Activated T-helper 9 cell treated with anti-CD3 and anti-CD28 coated beads, Interleukin-2, amount 50 U/mL, for 16 hours (primary cell): ENCODE measurements at regions not wholly inside any gene's neighbourhood (a gene's known extent, or its start where the extent isn't known, plus 50 kb on each side); places are given as distances from the start of the nearest gene placed in this dataset.

ENCODE experiments used
- DNase-seq: peaks from one replicate; pipeline ENCODE4 v3.0.0-alpha.2; 2020; ENCODE audit warnings: low read depth

DNA sequence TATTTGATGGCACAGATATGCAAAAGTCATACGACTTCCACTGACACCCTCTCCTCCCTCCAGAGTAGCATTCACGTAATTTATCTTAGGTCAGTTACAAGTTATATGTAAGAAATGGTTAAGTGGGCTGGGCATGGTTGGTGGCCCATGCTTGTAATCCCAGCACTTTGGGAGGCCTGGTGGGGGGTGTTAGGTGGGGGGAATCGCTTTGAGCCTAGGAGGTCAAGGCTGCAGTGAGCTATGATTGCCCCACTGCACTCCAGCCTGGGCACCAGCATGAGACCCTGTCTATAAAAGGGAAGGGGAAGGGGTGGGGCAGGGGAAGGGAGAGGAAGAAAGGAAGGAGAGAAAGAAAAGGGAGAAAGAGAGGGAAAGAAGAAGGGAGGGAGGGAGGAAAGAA, 202.8 kb downstream of the AUH start:
- no peak for DNase-seq

GRCh38 chr9:91159664-91160121, 202.0 kb downstream of the AUH start:
- DNase-seq, result no peak

DNA sequence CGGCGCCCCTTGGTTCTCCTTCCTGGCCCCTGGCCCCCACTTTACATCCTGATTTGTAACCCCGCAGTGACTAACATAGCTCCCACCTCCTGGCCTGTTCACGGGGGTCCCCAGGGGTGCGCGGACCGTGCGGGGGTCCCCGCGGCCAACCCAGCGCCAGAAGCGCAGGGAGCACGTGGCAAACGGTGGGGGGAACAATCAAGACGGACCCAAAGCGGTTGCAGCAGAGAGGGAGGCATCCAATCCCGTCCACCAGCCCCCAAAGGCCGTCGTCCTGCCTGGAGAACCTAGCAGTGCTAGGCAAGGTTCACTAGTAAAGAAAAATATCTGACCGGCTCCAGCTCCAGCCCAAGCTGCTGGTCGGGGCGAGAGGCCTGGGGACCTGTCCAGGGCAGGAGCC, 201.5 kb downstream of the AUH start:
- DNase-seq, result no peak

DNA sequence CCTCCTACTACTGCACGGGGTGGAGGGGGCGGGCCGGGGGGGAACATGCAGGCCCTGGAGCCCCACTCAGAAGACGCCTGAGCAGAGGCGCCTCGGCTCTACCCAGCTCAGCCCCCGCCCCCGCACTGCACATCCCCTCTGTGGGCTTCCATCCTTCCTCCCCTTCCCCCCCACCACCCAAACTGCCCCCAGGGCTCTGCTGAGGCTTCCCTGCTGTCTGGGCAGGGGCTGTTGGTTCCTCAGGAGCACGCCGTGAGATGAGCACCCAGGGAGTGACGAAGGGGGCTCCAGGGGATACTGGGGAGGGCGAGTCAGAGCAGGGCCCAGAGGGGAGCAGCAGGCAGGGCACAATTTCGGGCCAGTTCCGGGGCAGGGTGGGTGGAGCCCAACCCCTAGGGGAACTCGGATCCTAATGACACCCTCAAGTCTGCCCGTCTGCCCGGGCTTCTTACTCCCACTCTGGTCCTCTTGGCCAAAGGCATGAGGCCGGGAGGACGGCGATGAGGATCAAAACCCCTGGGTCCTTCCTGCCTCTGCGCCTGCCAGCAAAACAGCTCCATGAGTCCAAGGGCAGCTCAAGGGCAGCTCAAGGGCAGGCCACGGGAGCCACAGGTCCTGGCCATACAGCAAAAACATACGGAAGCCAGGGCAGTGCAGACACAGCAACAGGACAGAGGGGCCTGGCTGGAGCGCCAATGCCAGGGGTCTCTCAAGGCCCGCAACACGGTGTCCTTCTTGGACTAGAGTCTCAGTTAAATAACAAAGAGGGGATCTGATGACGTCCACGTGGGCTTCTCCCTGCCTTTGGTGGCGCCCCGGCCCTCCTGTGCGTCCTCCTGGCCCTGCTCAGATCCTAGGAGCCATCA, 200.9 kb downstream of the AUH start:
- DNase-seq, result no peak

- no peak for DNase-seq
These were observed 200.0 kb downstream of the AUH start for GRCh38 chr9:91161465-91162300.

- no peak for DNase-seq
These were observed 199.4 kb downstream of the AUH start for GRCh38 chr9:91162311-91162710.

- DNase-seq, result peak; percentile 17
These were observed 198.8 kb downstream of the AUH start for GRCh38 chr9:91162784-91163443.

DNA sequence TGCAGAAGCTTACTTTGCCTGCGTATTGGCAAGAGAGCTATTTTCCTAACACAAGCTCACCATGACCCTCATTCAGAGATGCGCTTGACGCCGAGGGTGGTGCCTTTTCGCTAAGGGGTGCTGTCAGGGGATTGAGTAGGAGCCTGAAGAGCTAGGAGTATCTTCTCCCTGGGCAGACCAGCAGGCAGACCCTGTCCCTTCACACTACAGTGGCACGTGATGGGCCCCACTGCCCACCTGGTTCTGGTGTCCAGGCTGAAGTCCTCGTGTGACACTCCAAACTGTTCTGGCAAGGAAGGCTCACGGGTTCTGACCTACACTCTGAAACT, 198.3 kb downstream of the AUH start:
- no peak for DNase-seq

- no peak for DNase-seq
These were observed 197.8 kb downstream of the AUH start for GRCh38 chr9:91163773-91164471.
